HCT116 (cell line): ENCODE measurements at regions not wholly inside any gene's neighbourhood (a gene's known extent, or its start where the extent isn't known, plus 50 kb on each side); places are given as distances from the start of the nearest gene placed in this dataset.

ENCODE experiments used
- ATAC-seq: fragments of 200-7000 bp; cut with Tn5 transposase; 2 replicates; pipeline ENCODE4 v1.9.1; 2020; ENCODE audit warnings: mild to moderate bottlenecking, moderate library complexity
- BruUV-seq: library from RNA; stranded (reverse); fragments of 400-500 nt; replicated peaks from 2 replicates; lab custom pipeline; 2021; lab: Mats Ljungman, UMichigan
- CTCF ChIA-PET: fragments of 300-600 bp; sonication (Branson Sonifier 250); formaldehyde crosslinking; loops from one replicate; lab custom pipeline; 2021; ENCODE audit warnings: antibody characterized with exemption; lab: Charles Lee
- POLR2A ChIA-PET: fragments of 300-600, 350-600 bp; sonication (Branson Sonifier 250); formaldehyde crosslinking; loops from one replicate; lab custom pipeline; 2021; ENCODE audit warnings: antibody characterized with exemption; lab: Charles Lee
- RAD21 ChIA-PET, 2 experiments: fragments of 300-600 bp; sonication (Branson Sonifier 250); formaldehyde crosslinking; loops; one replicate each; lab custom pipeline; 2023; ENCODE audit warnings: low total read pairs in 2 of 2; ENCODE audit not compliant: uncharacterized antibody in 2 of 2, unreplicated experiment in 2 of 2, low non-redundant PET in 1 of 2; lab: Charles Lee
- DNase-seq: peaks from one replicate; pipeline ENCODE4 v3.0.0-alpha.2; 2010; ENCODE audit warnings: low read depth, low spot score
- H2AFZ ChIP-seq: fragments of 200-600 bp; shearing (Covaris generic), sonication (generic); 2 replicates; pipeline ENCODE4 v1.6.1; 2017; ENCODE audit warnings: low read depth, mixed run types, mixed read lengths, antibody characterized with exemption, low read length; ENCODE audit not compliant: poor library complexity, severe bottlenecking
- H3K27ac ChIP-seq: 2 replicates; pipeline ENCODE4 v1.5.1; 2012; ENCODE audit warnings: low read depth, low read length
- H3K27me3 ChIP-seq: fragments of 200-600 bp; sonication (generic); 2 replicates; pipeline ENCODE4 v1.6.1; 2016; ENCODE audit warnings: mixed run types, low read length, mixed read lengths; ENCODE audit not compliant: insufficient read depth
- H3K36me3 ChIP-seq, 2 experiments: fragments of 200-500 bp in 1 of 2; fragments of 200-600 bp in 1 of 2; sonication (Bioruptor generic) in 1 of 2; sonication (generic) in 1 of 2; 2 replicates each; pipeline versions ENCODE4 v1.5.1 to v1.6.1; 2014 to 2016; ENCODE audit warnings: low read length in 2 of 2, inconsistent platforms in 1 of 2, mixed read lengths in 1 of 2, mixed run types in 1 of 2; ENCODE audit not compliant: insufficient read depth in 2 of 2, control insufficient read depth in 1 of 2
- H3K4me1 ChIP-seq, 2 experiments: fragments of 200-600 bp in 1 of 2; sonication (generic) in 1 of 2; 2 replicates each; pipeline versions ENCODE4 v1.5.1 to v1.6.1; 2012 to 2017; ENCODE audit warnings: low read length in 2 of 2, inconsistent platforms in 1 of 2, mild to moderate bottlenecking in 1 of 2, mixed read lengths in 1 of 2, mixed run types in 1 of 2, moderate library complexity in 1 of 2; ENCODE audit not compliant: insufficient read depth in 2 of 2, control insufficient read depth in 1 of 2
- H3K4me2 ChIP-seq: fragments of 200-600 bp; sonication (generic); 2 replicates; pipeline ENCODE4 v1.6.1; 2017; ENCODE audit warnings: mixed run types, low read length, mixed read lengths
- H3K4me3 ChIP-seq, 2 experiments: fragments of 200-600 bp in 1 of 2; sonication (generic) in 1 of 2; replicated peaks in 1 of 2; 2 replicates each; pipeline ENCODE4 v1.5.1; 2011 to 2016; ENCODE audit warnings: low read length in 2 of 2, control low read depth in 1 of 2, low read depth in 1 of 2, mild to moderate bottlenecking in 1 of 2, mixed read lengths in 1 of 2, mixed run types in 1 of 2
- H3K79me2 ChIP-seq: fragments of 200-600 bp; sonication (generic); 2 replicates; pipeline ENCODE4 v1.6.1; 2017; ENCODE audit warnings: mild to moderate bottlenecking, mixed run types, low read length, moderate library complexity, mixed read lengths; ENCODE audit not compliant: insufficient read depth
- H3K9ac ChIP-seq: fragments of 200-600 bp; sonication (generic); 2 replicates; pipeline ENCODE4 v1.6.1; 2016; ENCODE audit warnings: low read length, mixed read lengths
- H3K9me2 ChIP-seq: fragments of 200-600 bp; sonication (generic), shearing (Covaris generic); 2 replicates; pipeline ENCODE4 v1.6.1; 2017; ENCODE audit warnings: mixed run types, mild to moderate bottlenecking, moderate library complexity; ENCODE audit not compliant: insufficient read depth
- H3K9me3 ChIP-seq, 2 experiments: fragments of 200-500 bp in 1 of 2; fragments of 200-600 bp in 1 of 2; sonication (Bioruptor generic) in 1 of 2; sonication (generic) in 1 of 2; 2 replicates each; pipeline ENCODE4 v1.6.1; 2014 to 2017; ENCODE audit warnings: low read length in 2 of 2, mixed read lengths in 2 of 2, inconsistent platforms in 1 of 2, low read depth in 1 of 2, mild to moderate bottlenecking in 1 of 2, mixed run types in 1 of 2, moderate library complexity in 1 of 2; ENCODE audit not compliant: control insufficient read depth in 1 of 2, insufficient read depth in 1 of 2
- H4K20me1 ChIP-seq: fragments of 200-600 bp; sonication (generic), shearing (Covaris generic); 2 replicates; pipeline ENCODE4 v1.6.1; 2017; ENCODE audit warnings: mixed run types, mild to moderate bottlenecking, moderate library complexity; ENCODE audit not compliant: insufficient read depth
- ATF3 ChIP-seq: IDR thresholded peaks from 2 replicates; pipeline ENCODE4 v1.6.1; 2012
- CEBPB ChIP-seq: IDR thresholded peaks from 2 replicates; pipeline ENCODE4 v1.6.1; 2012; ENCODE audit warnings: low read depth
- EGR1 ChIP-seq: IDR thresholded peaks from 2 replicates; pipeline ENCODE4 v1.6.1; 2012; ENCODE audit warnings: low read depth
- EZH2phosphoT487 ChIP-seq: fragments of 200-600 bp; IDR thresholded peaks from 2 replicates; pipeline ENCODE4 v1.6.1; 2018; ENCODE audit warnings: antibody characterized with exemption, borderline replicate concordance
- FOSL1 ChIP-seq: IDR thresholded peaks from 2 replicates; pipeline ENCODE4 v1.6.1; 2012; ENCODE audit warnings: low read depth
- TCF7L2 ChIP-seq: IDR thresholded peaks from 2 replicates; pipeline ENCODE4 v1.7.0; 2011; ENCODE audit warnings: borderline replicate concordance, inconsistent platforms; ENCODE audit not compliant: insufficient read depth, insufficient read length; ENCODE audit errors: extremely low read depth
- YY1 ChIP-seq: IDR thresholded peaks from 2 replicates; pipeline ENCODE4 v1.6.1; 2011; ENCODE audit warnings: low read length, low read depth, moderate library complexity, mild to moderate bottlenecking; ENCODE audit not compliant: insufficient replicate concordance; ENCODE audit errors: extremely low read depth
- ZBTB33 ChIP-seq: IDR thresholded peaks from 2 replicates; pipeline ENCODE4 v1.6.1; 2011; ENCODE audit warnings: mild to moderate bottlenecking, low read length, moderate library complexity; ENCODE audit not compliant: insufficient replicate concordance; ENCODE audit errors: extremely low read depth
- ZFX ChIP-seq: fragments of 450-650 bp; IDR thresholded peaks from 2 replicates; pipeline ENCODE4 v1.6.1; 2017
- intact Hi-C: fragments of 100-400 bp; cut with micrococcal nuclease; formaldehyde crosslinking; loops from 2 replicates; pipeline ENCODE4 v1.10.0; 2022

GRCh38 chr15:77731945-77732344 lies 99.2 kb upstream of the LINGO1 start:
- RAD21 ChIA-PET, result no interaction called here
- Histone ChIP-seq H3K9ac (no peak overlapping the region), H3K9me3 (no peaks in the 10 kb centered on the region)
- no peak for ATAC-seq
- BruUV-seq, result no TSS peak
- DNase-seq, result no peak
- no peak for TF ChIP-seq CEBPB
- no peak for TF ChIP-seq ZFX
- TF ChIP-seq FOSL1, result no peak
- TF ChIP-seq ZBTB33, result no peak
- no peak for TF ChIP-seq ATF3
- TF ChIP-seq EZH2phosphoT487, result no peak
- TF ChIP-seq EGR1, result no peak
- no peak for TF ChIP-seq TCF7L2
- no peak for TF ChIP-seq YY1
- TF ChIP-seq, all 23 proteins: peak for 0
- Histone ChIP-seq H3K4me2 (no peak overlapping the region), H3K4me3 (no peak overlapping the region), H3K27me3 (no peaks in the 10 kb centered on the region), H3K36me3 (no peaks in the 10 kb centered on the region), H3K9me2 (no peaks in the 10 kb centered on the region), H2AFZ (no peak overlapping the region), H3K4me1 (no peaks in the 10 kb centered on the region), H3K27ac (no peak overlapping the region), H4K20me1 (no peaks in the 10 kb centered on the region), H3K79me2 (no peaks in the 10 kb centered on the region)
- ChIA-PET POLR2A (no interaction called here), CTCF (no interaction called here)
- intact Hi-C loops, result no loop called here
